ENCODE measurements at regions not wholly inside any gene's neighbourhood (a gene's known extent, or its start where the extent isn't known, plus 50 kb on each side); places are given as distances from the start of the nearest gene placed in this dataset.

GRCh38 chr4:176393306-176394013 lies 73.7 kb downstream of the SPCS3 start:
- no peaks in the 10 kb centered on the region for H4K20me1 ChIP-seq (ENCODE audit: insufficient read depth, low read length)
- no peak overlapping the region for H3K4me3 ChIP-seq (ENCODE audit: low read length)
- H3K9me2 ChIP-seq (replicated peaks; ENCODE audit: insufficient read depth, low read length): no peaks in the 10 kb centered on the region
- no peaks in the 10 kb centered on the region for H3K27me3 ChIP-seq (replicated peaks; ENCODE audit: insufficient read depth, low read length)
- no peaks in the 10 kb centered on the region for H3F3A ChIP-seq (ENCODE audit: insufficient read depth, low read length)
- H3K9ac ChIP-seq (ENCODE audit: low read length): no peak overlapping the region
- no peaks in the 10 kb centered on the region for H3K9me3 ChIP-seq (replicated peaks; ENCODE audit: insufficient read depth, low read length)
- H3K4me1 ChIP-seq (ENCODE audit: low read length): no peaks in the 10 kb centered on the region
- DNase-seq: no peak
- no peak overlapping the region for H3K4me2 ChIP-seq (ENCODE audit: low read depth, low read length)
- TF ChIP-seq EZH2phosphoT487 (IDR thresholded peaks at IDR 0.05; ENCODE audit: low read length): no peak
- no peak for TF ChIP-seq EZH2 (optimal IDR thresholded peaks at IDR 0.05; ENCODE audit: low read depth, low read length)
- no peak for TF ChIP-seq CTCF (IDR thresholded peaks at IDR 0.05; ENCODE audit: low read length)
- H3K79me2 ChIP-seq (ENCODE audit: low read length): no peaks in the 10 kb centered on the region
- no peaks in the 10 kb centered on the region for H3K36me3 ChIP-seq (replicated peaks; ENCODE audit: insufficient read depth, low read length)
- H2AFZ ChIP-seq (ENCODE audit: low read length): no peak overlapping the region
- no peak overlapping the region for H3K27ac ChIP-seq (ENCODE audit: low read length)

- Histone ChIP-seq H3K4me2 (ENCODE audit: low read depth, low read length) (no peak overlapping the region), H4K20me1 (ENCODE audit: insufficient read depth, low read length) (no peaks in the 10 kb centered on the region), H3K79me2 (ENCODE audit: low read length) (no peaks in the 10 kb centered on the region), H3K4me1 (ENCODE audit: low read length) (no peaks in the 10 kb centered on the region), H3F3A (ENCODE audit: insufficient read depth, low read length) (no peaks in the 10 kb centered on the region), H3K27me3 (replicated peaks; ENCODE audit: insufficient read depth, low read length) (no peaks in the 10 kb centered on the region), H3K36me3 (replicated peaks; ENCODE audit: insufficient read depth, low read length) (no peaks in the 10 kb centered on the region), H3K27ac (ENCODE audit: low read length) (no peak overlapping the region), H3K9me3 (replicated peaks; ENCODE audit: insufficient read depth, low read length) (no peaks in the 10 kb centered on the region), H3K4me3 (ENCODE audit: low read length) (no peak overlapping the region), H2AFZ (ENCODE audit: low read length) (no peak overlapping the region), H3K9ac (ENCODE audit: low read length) (no peak overlapping the region), H3K9me2 (replicated peaks; ENCODE audit: insufficient read depth, low read length) (no peaks in the 10 kb centered on the region)
- no peak for DNase-seq
- no peak for TF ChIP-seq EZH2phosphoT487 (IDR thresholded peaks at IDR 0.05; ENCODE audit: low read length)
- TF ChIP-seq CTCF (IDR thresholded peaks at IDR 0.05; ENCODE audit: low read length): no peak
- no peak for TF ChIP-seq EZH2 (optimal IDR thresholded peaks at IDR 0.05; ENCODE audit: low read depth, low read length)
These were observed 81.2 kb downstream of the SPCS3 start for GRCh38 chr4:176400816-176401461.

- no peak overlapping the region for H3K4me3 ChIP-seq (ENCODE audit: low read length)
- no peaks in the 10 kb centered on the region for H3K36me3 ChIP-seq (replicated peaks; ENCODE audit: insufficient read depth, low read length)
- H3K9me2 ChIP-seq (replicated peaks; ENCODE audit: insufficient read depth, low read length): no peaks in the 10 kb centered on the region
- H3K4me1 ChIP-seq (ENCODE audit: low read length): no peaks in the 10 kb centered on the region
- H3K9me3 ChIP-seq (replicated peaks; ENCODE audit: insufficient read depth, low read length): no peaks in the 10 kb centered on the region
- no peak for DNase-seq
- H3F3A ChIP-seq (ENCODE audit: insufficient read depth, low read length): no peaks in the 10 kb centered on the region
- no peak overlapping the region for H3K27ac ChIP-seq (ENCODE audit: low read length)
- H3K9ac ChIP-seq (ENCODE audit: low read length): no peak overlapping the region
- H3K27me3 ChIP-seq (replicated peaks; ENCODE audit: insufficient read depth, low read length): no peaks in the 10 kb centered on the region
- H3K4me2 ChIP-seq (ENCODE audit: low read depth, low read length): no peak overlapping the region
- no peaks in the 10 kb centered on the region for H4K20me1 ChIP-seq (ENCODE audit: insufficient read depth, low read length)
- no peaks in the 10 kb centered on the region for H3K79me2 ChIP-seq (ENCODE audit: low read length)
- TF ChIP-seq EZH2 (optimal IDR thresholded peaks at IDR 0.05; ENCODE audit: low read depth, low read length) (no peak), EZH2phosphoT487 (IDR thresholded peaks at IDR 0.05; ENCODE audit: low read length) (no peak), CTCF (IDR thresholded peaks at IDR 0.05; ENCODE audit: low read length) (no peak)
- H2AFZ ChIP-seq (ENCODE audit: low read length): no peak overlapping the region
These were observed 84.9 kb downstream of the SPCS3 start for GRCh38 chr4:176404621-176405020.
